GM21717 (cell line): ENCODE measurements at regions not wholly inside any gene's neighbourhood (a gene's known extent, or its start where the extent isn't known, plus 50 kb on each side); places are given as distances from the start of the nearest gene placed in this dataset.
"Not testable (repeated sequence)": the region's sequence is repeated elsewhere in the genome, so short reads cannot be mapped to it uniquely, and the experiment has no call there.

Experiments used
- ATAC-seq: cut with Tn5 transposase; IDR thresholded peaks from one replicate; pipeline ENCODE4 v1.9.1; 2021; ENCODE audit warnings: mild to moderate bottlenecking, moderate library complexity; ENCODE audit not compliant: unreplicated experiment

DNA sequence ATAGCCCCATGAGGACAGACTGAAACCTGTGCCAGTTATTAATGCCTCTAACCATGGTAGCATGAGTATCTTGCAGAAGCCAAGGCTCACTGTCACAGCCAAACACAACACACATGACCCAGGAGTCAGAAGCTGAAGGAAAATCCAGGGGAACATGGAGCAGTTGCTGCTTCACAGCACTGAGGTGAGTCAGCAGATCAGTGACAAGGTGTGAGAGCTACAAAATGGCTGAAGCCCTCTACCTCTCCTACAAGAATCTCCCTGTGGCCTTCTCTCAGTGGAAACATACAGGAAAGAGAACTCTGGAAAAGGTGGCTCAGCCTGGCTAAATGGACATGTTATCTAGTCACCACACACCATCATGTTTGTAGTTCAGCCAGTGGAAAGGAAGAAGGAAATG lies 93.5 kb downstream of the NAB1 start:
- ATAC-seq, result no peak

DNA sequence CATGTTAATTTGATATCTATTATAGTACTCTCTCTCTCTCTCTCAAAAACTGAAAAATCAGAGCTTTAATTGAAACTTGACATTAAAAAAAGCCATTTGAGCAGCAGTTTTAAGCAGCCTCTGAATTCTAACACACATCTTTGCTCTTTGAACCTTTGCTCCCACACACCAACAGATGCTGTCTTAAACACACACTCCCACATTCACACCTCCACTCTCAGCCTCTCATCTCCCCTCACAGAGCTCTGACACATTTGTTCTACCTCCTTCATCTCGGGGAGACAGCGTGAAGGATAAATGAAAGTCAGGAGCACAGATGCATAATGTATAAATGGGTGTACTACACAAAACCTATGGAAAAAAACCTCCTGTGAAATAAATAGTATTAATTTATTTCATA lies 95.2 kb downstream of the NAB1 start:
- no peak for ATAC-seq

DNA sequence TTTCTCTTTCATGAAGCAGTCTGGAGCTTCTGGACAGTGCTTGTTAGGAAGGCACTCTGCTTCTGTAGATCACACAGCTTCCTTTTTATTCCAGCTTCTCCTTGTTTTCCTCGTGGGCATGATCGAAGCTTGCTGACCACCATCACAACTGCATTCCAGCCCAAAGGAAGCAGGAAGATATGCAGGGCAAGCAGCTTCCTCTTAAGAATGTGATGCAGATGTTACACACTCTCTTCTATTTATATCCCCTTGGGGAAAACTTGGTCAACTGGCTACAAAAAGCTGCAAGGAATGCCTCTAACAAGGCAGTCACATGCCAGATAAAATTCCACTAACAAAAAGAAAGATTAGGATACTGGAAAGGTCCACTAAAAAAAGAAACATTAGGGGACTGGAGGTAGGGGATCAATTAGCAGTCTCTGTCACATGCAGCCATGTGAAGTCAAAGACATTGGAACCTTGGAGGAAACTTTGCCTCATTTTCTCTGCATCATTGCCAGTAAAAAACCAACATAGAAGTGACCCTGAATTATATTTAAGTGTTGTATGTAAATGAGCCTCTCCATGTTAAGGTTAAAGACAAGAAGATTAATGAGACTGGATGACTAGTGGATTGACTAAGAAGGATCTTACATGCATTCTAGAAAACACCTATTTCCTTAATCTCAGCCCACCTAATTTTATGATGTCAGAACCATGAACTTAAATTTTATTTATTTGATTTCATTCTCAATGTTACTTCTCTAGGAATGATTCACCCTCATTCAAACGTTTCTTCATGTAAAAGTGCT lies 98.3 kb downstream of the NAB1 start:
- no peak for ATAC-seq

DNA sequence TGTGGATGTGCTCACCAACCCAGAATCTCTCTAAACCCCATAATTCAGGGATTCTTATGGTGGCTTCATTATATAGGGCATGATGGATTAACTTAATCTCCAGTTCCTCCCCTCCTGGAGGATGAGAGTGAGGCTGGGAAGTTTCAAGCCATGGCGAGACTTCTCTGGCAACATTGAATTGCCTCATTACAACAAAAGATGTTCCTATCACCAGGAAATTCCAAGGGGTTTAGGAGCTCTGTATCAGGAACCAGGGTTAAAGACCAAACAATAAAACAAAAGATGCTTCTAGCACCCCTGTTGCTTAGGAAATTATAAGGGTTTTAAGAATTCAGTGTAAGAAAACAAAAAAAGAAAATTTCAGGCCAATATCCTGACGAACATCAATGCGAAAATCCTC lies 100.1 kb downstream of the NAB1 start:
- ATAC-seq, result no peak

DNA sequence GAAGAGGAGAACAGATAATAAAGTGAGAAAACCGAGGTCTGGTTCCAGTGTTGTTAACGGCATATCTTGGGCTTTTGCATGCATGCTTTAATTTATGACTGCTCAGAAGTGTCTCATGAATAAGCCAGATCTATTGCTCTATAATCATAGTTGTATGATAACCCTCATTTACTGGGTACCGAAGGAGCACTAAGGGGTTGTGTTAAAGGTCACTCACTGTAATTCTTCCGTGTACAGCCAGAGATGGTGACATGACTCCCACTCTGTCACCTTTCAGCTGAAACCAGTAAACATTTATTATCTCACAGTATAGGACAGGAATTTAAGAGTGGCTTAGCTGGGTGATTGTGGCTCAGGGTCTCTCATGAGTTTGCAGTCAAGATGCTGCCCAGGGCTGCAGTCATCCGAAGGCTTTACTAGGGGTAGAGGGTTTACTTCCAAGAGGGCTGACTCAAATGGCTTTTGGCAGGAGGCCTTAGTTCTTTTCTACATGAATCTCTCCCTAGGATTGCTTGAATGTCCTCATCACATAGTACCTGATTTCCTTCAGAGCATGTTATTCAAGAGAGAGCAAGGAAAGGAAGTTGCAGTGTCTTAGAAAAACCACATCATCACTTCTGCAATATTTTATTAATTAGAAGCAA lies 107.0 kb downstream of the NAB1 start:
- ATAC-seq, result no peak

DNA sequence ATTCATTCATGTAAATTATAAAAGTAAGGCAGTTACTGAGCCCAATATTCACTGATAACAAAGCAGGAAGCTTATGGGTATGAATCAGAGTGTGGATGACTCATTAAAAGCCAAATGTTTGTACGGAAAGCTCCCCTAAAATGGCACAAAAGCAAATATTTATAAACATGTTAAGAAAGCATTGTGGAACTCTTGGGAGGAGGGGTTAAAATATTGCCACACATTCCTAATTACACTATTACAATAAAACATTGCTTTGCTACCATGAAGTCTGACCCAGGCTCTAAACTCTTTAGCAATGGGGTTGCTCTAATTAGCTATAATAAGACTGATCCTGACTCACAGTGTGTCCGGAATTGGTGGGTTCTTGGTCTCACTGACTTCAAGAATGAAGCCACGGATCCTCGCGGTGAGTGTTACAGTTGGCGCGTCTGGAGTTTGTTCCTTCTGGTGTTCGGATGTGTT lies 110.9 kb downstream of the NAB1 start:
- ATAC-seq, result no peak

DNA sequence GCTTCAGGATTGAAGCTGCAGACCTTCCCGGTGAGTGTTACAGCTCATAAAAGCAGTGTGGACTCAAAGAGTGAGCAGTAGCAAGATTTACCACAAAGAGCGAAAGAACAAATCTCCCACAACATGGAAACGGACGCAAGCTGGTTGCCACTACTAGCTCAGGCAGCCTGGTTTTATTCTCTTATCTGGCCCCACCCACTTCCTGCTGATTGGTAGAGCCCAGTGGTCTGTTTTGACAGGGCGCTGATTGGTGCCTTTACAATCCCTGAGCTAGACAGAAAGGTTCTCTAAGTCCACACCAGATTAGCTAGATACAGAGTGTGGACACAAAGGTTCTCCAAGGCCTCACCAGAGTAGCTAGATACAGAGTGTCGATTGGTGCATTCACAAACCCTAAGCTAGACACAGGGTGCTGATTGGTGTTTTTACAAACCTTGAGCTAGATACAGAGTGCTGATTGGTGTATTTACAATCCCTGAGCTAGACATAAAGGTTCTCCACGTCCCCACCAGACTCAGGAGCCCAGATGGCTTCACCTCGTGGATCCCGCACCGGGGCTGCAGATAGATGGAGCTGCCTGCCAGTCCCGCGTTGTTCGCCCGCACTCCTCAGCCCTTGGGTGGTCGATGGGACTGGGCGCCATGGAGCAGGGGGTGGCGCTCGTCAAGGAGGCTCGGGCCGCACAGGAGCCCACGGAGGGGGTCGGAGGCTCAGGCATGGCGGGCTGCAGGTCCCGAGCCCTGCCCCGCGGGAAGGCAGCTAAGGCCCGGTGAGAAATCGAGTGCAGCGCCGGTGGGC lies 111.7 kb downstream of the NAB1 start:
- not testable (repeated sequence) for ATAC-seq

DNA sequence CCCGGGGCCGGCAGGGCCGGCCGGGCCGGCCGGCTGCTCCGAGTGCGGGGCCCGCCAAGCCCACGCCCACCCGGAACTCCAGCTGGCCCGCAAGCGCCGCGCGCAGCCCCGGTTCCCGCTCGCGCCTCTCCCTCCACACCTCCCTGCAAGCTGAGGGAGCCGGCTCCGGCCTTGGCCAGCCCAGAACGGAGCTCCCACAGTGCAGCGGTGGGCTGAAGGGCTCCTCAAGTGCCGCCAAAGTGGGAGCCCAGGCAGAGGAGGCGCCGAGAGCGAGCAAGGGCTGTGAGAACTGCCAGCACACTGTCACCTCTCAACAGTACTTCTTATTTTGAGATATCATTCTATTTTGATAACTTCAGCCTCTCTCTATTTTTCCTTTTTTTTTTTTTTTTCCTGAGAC lies 112.3 kb downstream of the NAB1 start:
- not testable (repeated sequence) for ATAC-seq

DNA sequence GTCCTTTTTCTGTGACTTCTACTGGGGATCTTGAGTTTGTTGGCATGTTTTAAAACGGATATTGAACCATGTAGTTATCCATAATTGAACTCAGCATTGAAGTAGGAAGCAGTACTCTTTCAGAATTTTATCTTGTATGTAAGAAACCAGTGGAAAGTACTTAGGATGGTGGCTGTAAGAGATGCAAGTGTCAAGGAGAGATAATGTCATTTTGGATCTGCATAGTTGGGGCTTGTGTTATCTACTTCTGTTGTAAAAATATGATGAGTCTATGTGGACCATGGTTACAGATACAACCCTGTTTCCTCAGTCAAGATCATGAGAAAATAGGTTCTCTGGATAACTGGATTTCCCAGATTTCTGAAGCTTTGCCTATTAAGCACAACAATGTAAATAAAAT lies 113.7 kb downstream of the NAB1 start:
- no peak for ATAC-seq

DNA sequence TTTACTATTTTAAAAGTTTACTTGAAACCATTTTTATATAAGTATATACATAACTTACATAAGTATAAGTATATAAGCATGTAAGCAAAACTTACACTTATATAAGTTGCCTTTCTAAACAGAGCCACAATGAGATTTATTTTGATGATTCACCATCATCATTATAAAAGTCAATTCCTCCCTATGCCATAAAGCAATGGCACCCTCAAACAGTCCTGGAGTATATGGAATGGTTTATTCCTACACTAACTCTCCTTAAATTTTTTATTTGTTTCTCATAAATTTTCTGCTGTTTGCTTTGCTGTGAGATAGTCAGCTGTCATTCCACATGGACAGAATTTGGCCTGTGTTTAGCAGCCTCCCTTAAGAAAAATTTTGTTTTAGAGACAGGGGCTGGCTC lies 114.2 kb downstream of the NAB1 start:
- no peak for ATAC-seq

DNA sequence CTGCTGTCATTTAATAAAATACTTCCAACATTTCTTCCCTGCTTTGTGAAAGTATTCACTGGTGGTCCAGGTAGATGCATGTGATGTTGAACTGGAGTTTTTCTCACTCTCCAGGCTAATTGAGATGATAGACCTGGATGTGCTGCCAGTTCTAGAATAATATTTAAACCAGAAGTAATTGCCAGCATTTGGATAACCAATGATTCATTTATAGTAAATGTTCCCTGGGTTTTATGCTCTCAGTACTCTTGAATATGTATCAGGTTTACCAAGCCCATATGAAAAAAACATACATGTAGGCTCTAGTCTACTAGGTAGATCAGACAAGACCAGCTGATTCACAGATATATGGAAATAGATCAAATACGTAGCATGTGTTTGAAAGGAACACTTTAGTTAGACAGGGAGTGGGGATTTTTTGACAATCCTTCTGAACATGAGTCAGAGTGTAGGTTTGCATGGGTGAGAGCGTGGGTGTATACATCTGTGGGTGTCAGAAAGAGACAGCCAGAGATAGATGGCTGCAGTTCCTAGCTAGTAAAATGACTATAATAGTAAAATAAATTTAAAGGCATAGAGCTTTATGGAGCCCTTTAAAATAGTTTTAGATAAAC lies 115.1 kb downstream of the NAB1 start:
- peak; percentile 64 for ATAC-seq

DNA sequence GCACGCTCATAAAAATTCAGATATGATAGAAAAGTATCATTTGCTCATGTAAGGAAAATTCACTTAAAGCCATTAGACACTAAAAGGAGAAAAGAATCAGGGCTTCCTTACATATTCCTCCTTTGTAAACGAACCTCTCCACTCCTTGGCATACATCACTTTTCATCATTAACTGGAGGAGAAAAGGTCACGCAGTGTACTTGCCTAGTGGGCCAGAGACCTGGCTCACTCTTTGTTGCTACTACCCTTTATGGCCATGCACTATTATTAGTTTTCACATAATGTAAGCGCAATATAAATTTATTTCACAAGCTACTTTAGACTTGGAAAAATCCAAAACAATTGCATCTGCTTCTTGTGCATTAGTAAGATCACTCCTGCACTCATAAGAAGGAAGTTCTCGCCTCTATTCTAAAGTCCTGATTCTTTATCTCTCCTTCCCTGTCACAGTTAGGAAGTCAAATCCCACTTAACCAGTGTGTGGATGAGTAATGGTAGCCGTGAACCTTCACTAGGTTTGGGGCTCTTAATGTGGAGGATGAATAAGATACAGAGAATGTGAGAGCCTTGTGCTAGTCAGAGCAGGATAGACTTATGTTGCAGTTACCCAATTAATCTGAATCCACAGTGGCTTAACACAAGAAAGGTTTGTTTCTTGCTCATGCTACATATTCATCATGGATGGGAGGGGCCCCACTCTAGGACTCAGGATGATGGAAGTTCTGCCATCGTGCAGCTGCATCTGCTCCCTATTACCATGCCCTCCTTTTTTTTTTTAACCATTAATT lies 115.0 kb upstream of the GLS start:
- ATAC-seq, result no peak

DNA sequence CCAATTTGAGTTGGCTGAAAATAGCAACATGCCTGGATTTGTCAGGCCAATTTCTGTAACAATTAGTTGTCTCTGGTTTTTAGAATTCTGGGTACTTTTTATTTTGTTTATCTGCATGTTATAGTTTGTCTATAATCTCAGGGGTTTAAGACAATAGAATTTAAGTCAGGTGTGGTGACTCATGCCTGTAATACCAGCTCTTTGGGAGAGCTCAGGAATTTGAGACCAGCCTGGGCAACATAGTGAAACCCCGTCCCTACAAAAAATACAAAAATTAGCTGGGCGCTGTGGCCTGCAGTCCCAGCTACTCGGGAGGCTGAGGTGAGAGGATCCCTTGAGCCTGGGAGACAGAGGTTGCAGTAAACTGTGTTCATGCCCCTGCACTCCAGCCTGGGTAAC lies 114.4 kb upstream of the GLS start:
- no peak for ATAC-seq

DNA sequence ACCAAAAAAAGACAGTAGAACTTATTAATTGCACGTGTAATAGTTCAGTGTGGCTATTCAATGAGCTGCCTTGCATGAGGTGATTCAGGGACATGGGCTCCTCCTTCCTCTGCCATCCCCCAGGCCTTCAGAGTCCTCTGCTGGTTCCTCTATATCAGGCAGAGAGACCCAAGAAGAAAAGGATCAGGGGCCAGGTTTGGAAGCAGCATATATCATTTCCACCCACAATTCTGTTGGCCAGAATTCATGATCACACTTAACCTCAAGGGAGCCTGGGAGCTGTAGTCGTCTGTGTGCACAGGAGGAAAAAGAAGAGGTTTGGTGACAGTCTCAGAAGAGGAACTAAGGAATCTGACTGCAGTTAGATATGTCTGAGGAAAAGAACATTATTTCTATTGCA lies 114.0 kb upstream of the GLS start:
- no peak for ATAC-seq

DNA sequence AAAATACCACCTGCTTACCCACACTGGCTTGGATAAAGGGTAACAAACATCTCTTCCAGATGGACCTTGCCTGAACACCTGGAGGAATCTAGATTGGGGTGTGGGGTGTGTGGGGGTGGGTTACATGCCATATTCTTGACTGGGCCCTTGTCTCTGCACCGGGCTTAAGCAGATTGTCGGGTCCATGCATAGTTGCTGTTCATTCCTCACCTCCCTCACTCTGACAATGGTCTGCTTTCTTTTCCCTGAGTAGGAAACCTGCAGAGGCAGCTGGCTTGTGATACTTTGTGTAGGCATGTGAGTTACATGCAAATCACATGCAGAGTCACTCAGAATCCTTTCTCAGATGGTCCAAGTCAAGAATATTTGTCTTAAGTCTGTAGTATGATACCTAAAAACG lies 112.8 kb upstream of the GLS start:
- no peak for ATAC-seq

DNA sequence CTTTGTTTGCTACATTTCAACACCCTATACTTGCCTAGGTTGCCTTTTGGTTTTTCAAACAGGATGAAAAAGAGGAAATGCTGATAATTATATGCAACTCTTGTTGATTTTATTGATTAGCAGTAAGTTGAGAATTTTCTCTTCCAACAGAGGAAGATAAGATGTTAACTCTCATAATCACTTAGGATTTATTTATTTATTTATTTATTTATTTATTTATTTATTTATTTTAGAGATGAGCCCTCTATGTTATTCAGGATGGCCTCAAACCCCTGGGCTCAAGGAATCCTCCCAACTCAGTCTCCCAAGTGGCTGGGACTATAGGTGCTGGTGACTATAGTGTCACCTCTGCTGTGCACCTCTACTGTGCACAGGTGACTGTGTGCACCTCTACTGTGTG lies 111.4 kb upstream of the GLS start:
- no peak for ATAC-seq

DNA sequence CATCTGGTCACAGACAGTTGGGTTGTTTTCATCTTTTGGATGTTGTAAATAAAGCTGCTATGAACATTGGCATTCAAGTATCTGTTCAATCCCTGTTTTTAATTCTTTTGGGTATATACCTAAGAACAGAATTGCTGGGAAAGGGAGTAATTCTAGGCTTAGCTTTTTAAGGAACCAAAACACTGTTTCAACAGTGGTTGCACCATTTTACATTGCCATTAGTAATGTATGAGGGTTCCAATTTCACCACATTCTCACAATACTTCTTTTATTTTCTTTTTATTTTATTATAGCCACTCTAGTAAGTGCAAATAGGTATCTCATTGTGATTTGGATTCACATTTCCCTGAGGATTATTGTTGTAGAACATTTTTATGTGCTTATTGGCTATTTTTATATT lies 108.9 kb upstream of the GLS start:
- ATAC-seq, result no peak

DNA sequence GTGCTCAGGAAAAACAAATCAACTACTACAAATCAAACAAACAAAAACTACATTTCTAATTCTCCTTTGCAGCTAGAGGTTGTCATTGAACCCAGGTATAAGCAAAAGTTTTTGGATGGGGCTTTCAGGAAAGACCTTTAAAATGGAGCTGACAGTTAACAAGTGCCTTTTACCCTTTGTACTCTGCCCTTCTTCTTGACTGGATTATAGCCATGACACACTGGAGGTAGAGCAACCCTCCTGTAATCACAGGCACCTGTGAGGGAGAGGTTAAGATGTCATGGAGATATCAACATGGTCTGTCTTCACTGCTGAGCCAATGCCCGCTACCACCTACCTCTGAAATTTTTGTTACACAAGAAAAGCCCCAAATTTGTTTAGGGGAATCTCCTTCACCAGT lies 100.0 kb upstream of the GLS start:
- no peak for ATAC-seq

DNA sequence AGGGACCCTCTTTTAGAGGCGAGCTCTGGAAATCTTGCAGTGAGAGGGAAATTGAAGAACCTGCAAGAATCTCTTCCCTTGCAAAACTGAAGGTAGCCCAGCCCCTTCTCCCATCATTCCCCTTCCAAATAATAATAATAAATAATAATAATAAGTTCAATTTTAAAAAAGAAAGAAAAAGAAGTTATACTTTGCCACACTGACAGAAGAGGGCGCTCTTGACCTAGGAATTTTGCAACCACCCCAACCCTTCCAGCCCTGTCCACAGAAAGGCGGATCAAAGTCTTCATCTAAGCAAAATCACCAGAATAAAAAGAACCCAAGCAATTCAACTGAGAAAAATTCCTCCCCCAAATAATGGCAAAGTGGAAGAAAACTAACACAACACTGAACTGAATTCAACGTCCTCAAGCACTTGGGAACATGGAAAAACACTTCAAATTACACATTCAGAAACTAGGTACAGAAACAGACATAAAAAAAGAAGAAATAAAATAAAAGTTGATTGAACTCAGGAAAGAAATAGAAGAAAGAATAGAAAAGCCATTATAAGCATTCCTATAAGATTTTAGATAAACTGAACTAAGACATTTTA lies 98.9 kb upstream of the GLS start:
- no peak for ATAC-seq

DNA sequence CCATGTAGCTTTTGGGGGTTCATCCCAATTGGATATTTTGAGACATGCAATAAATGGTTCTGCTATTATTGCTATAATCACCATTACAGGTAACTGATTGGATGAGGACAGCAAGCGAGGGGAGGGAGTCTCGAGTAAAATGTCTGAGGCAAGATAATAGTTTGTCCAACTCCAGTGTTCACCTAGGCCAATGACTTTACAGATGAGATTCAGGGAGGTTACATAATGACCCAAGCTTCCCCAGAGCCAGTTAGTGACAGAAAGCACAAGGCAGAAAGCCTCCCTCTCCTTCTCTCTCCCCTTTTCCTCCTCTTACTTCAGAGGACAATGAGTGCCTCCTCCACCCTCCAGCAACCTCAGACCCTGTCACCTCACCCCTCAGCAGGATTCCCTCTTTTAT lies 98.4 kb upstream of the GLS start:
- ATAC-seq, result no peak
